GM23248 (cell line): ENCODE measurements at regions not wholly inside any gene's neighbourhood (a gene's known extent, or its start where the extent isn't known, plus 50 kb on each side); places are given as distances from the start of the nearest gene placed in this dataset.

Experiments
- EZH2 ChIP-seq: fragments of 200-600 bp; sonication (generic); IDR thresholded peaks from 2 replicates; pipeline ENCODE4 v1.6.1; 2018; ENCODE audit warnings: antibody characterized with exemption, mild to moderate bottlenecking; ENCODE audit not compliant: insufficient read depth, poor library complexity, severe bottlenecking
- EZH2phosphoT487 ChIP-seq: fragments of 200-600 bp; sonication (generic); IDR thresholded peaks from 2 replicates; pipeline ENCODE4 v1.6.1; 2018; ENCODE audit warnings: antibody characterized with exemption, moderate library complexity, mild to moderate bottlenecking, low read depth; ENCODE audit not compliant: insufficient read depth

- no peak for TF ChIP-seq EZH2
- no peak for TF ChIP-seq EZH2phosphoT487
These were observed 197.8 kb downstream of the TTC8 start for GRCh38 chr14:89022274-89022673.
